Neuronal stem cell (in vitro differentiated cells): ENCODE measurements at regions not wholly inside any gene's neighbourhood (a gene's known extent, or its start where the extent isn't known, plus 50 kb on each side); places are given as distances from the start of the nearest gene placed in this dataset.

Source experiments
- DNase-seq: peaks from one replicate; pipeline ENCODE4 v3.0.0-alpha.2; 2013; ENCODE audit warnings: low spot score
- H2AFZ ChIP-seq: one replicate; pipeline ENCODE4 v1.6.1; 2013; ENCODE audit warnings: mild to moderate bottlenecking, low read length, inconsistent platforms
- H2AK5ac ChIP-seq: 2 replicates; pipeline ENCODE4 v1.6.1; 2013; ENCODE audit warnings: low read depth, mild to moderate bottlenecking, inconsistent platforms, low read length, moderate library complexity, mixed read lengths
- H2BK120ac ChIP-seq: 2 replicates; pipeline ENCODE4 v1.6.1; 2013; ENCODE audit warnings: low read depth, mild to moderate bottlenecking, inconsistent platforms, low read length, moderate library complexity, mixed read lengths
- H2BK12ac ChIP-seq: one replicate; pipeline ENCODE4 v1.6.1; 2013; ENCODE audit warnings: low read length, inconsistent platforms
- H2BK15ac ChIP-seq: 2 replicates; pipeline ENCODE4 v1.6.1; 2013; ENCODE audit warnings: mild to moderate bottlenecking, low read length, inconsistent platforms, mixed read lengths
- H2BK5ac ChIP-seq: one replicate; pipeline ENCODE4 v1.6.1; 2013; ENCODE audit warnings: inconsistent platforms, mild to moderate bottlenecking, low read length, moderate library complexity
- H3K14ac ChIP-seq: one replicate; pipeline ENCODE4 v1.6.1; 2013; ENCODE audit warnings: low read length, inconsistent platforms
- H3K18ac ChIP-seq: 2 replicates; pipeline ENCODE4 v1.6.1; 2013; ENCODE audit warnings: low read length, inconsistent platforms
- H3K23ac ChIP-seq: 2 replicates; pipeline ENCODE4 v1.6.1; 2013; ENCODE audit warnings: low read depth, mild to moderate bottlenecking, mixed read lengths, low read length, inconsistent platforms; ENCODE audit not compliant: poor library complexity
- H3K27ac ChIP-seq: replicated peaks from 3 replicates; pipeline ENCODE4 v1.5.1; 2013; ENCODE audit warnings: low read length, inconsistent platforms
- H3K27me3 ChIP-seq, 3 experiments: 2 replicates each; pipeline ENCODE4 v1.6.1; 2013; ENCODE audit warnings: low read length in 3 of 3, mild to moderate bottlenecking in 2 of 3, inconsistent platforms in 1 of 3, low read depth in 1 of 3, mixed read lengths in 1 of 3, moderate library complexity in 1 of 3; ENCODE audit not compliant: control insufficient read depth in 3 of 3, insufficient read depth in 3 of 3
- H3K36me3 ChIP-seq, 2 donors: replicated peaks in 1 of 2; 2 replicates each; pipeline ENCODE4 v1.6.1; 2013; ENCODE audit warnings: low read length in 2 of 2; ENCODE audit not compliant: control insufficient read depth in 2 of 2, insufficient read depth in 2 of 2
- H3K4ac ChIP-seq: 2 replicates; pipeline ENCODE4 v1.6.1; 2013; ENCODE audit warnings: inconsistent platforms, mild to moderate bottlenecking, low read length, moderate library complexity
- H3K4me1 ChIP-seq, 2 donors: 1 replicate in 1 of 2; 2 replicates in 1 of 2; pipeline ENCODE4 v1.6.1; 2013; ENCODE audit warnings: low read length in 2 of 2, low read depth in 1 of 2; ENCODE audit not compliant: control insufficient read depth in 2 of 2, insufficient read depth in 1 of 2
- H3K4me2 ChIP-seq: one replicate; pipeline ENCODE4 v1.6.1; 2013; ENCODE audit warnings: mild to moderate bottlenecking, low read length, inconsistent platforms; ENCODE audit not compliant: insufficient read depth, poor library complexity, severe bottlenecking
- H3K4me3 ChIP-seq, 2 donors: 2 replicates each; pipeline ENCODE4 v1.5.1; 2013; ENCODE audit warnings: low read length in 2 of 2, mild to moderate bottlenecking in 2 of 2, inconsistent platforms in 1 of 2, moderate library complexity in 1 of 2
- H3K79me1 ChIP-seq: one replicate; pipeline ENCODE4 v1.6.1; 2013; ENCODE audit warnings: low read depth, mild to moderate bottlenecking, inconsistent platforms, low read length, moderate library complexity
- H3K9ac ChIP-seq: one replicate; pipeline ENCODE4 v1.6.1; 2013; ENCODE audit warnings: mild to moderate bottlenecking, low read depth, low read length, inconsistent platforms; ENCODE audit not compliant: poor library complexity
- H3K9me3 ChIP-seq, 2 donors: replicated peaks in 1 of 2; 2 replicates each; pipeline versions ENCODE3 to v1.6.1; 2013; ENCODE audit warnings: low read length in 2 of 2, mild to moderate bottlenecking in 2 of 2, inconsistent platforms in 1 of 2, low read depth in 1 of 2, mixed read lengths in 1 of 2, moderate library complexity in 1 of 2; ENCODE audit not compliant: control insufficient read depth in 2 of 2, insufficient read depth in 1 of 2
- H4K8ac ChIP-seq: one replicate; pipeline ENCODE4 v1.6.1; 2013; ENCODE audit warnings: low read depth, mild to moderate bottlenecking, inconsistent platforms, low read length, moderate library complexity
- H4K91ac ChIP-seq: one replicate; pipeline ENCODE4 v1.6.1; 2013; ENCODE audit warnings: low read length, low read depth, mild to moderate bottlenecking, inconsistent platforms; ENCODE audit not compliant: poor library complexity
- WGBS, 2 donors: extraction: QIAGEN DNeasy Blood & Tissue Kit; methylation state at CpG; one replicate each; pipeline ENCODE4 v1.1.7; 2013; ENCODE audit warnings: missing lambda C conversion rate in 2 of 2, mixed read lengths in 1 of 2; ENCODE audit not compliant: insufficient read length in 2 of 2, insufficient replicate concordance in 1 of 2; ENCODE audit errors: extremely low coverage in 2 of 2; 5-methylcytosine and 5-hydroxymethylcytosine counted together

GRCh38 chr4:171759274-171759673 is 53.9 kb upstream of the GALNTL6 start:
- no peak overlapping the region for H4K91ac ChIP-seq

GRCh38 chr4:171751538-171751937 is 61.7 kb upstream of the GALNTL6 start:
- H2AK5ac ChIP-seq, result no peak overlapping the region
- H2BK5ac ChIP-seq, result no peak overlapping the region
- H3K79me1 ChIP-seq, result no peaks in the 10 kb centered on the region
- DNase-seq, result no peak
- H2BK12ac ChIP-seq, result no peak overlapping the region
- no peak overlapping the region for H4K91ac ChIP-seq
- no peaks in the 10 kb centered on the region for H3K36me3 ChIP-seq
- H2BK15ac ChIP-seq, result no peak overlapping the region
- no peak overlapping the region for H3K23ac ChIP-seq
- H4K8ac ChIP-seq, result no peak overlapping the region
- no peaks in the 10 kb centered on the region for H3K27me3 ChIP-seq
- H3K4ac ChIP-seq, result no peak overlapping the region
- WGBS, 2 donors, result no CpG with 5 or more reads among the region's 2 CpGs
- H3K9me3 ChIP-seq, result no peaks in the 10 kb centered on the region
- no peak overlapping the region for H3K4me2 ChIP-seq
- H3K18ac ChIP-seq, result no peak overlapping the region
- no peak overlapping the region for H3K14ac ChIP-seq
- H2AFZ ChIP-seq, result no peak overlapping the region
- no peak overlapping the region for H2BK120ac ChIP-seq
- no peak overlapping the region for H3K9ac ChIP-seq
- no peak overlapping the region for H3K27ac ChIP-seq
- H3K4me1 ChIP-seq, result no peaks in the 10 kb centered on the region
- no peak overlapping the region for H3K4me3 ChIP-seq

More at GRCh38 chr4:171759274-171759673, 53.9 kb upstream of the GALNTL6 start:
- Histone ChIP-seq H2BK120ac (no peak overlapping the region), H3K27me3 (no peaks in the 10 kb centered on the region), H2AFZ (no peak overlapping the region), H3K36me3 (no peaks in the 10 kb centered on the region), H3K4me3 (no peak overlapping the region), H3K4me1 (no peaks in the 10 kb centered on the region), H2BK5ac (no peak overlapping the region), H3K18ac (peak overlapping the region; percentile 76), H2BK12ac (no peak overlapping the region), H4K8ac (no peak overlapping the region), H2BK15ac (no peak overlapping the region), H3K79me1 (no peaks in the 10 kb centered on the region), H3K4ac (no peak overlapping the region), H3K27ac (no peak overlapping the region), H3K9ac (no peak overlapping the region), H3K23ac (no peak overlapping the region), H3K14ac (no peak overlapping the region), H2AK5ac (no peak overlapping the region), H3K9me3 (no peaks in the 10 kb centered on the region), H3K4me2 (no peak overlapping the region)
- DNase-seq, result no peak
- WGBS, 2 donors, result no CpG with 5 or more reads among the region's 5 CpGs

- Histone ChIP-seq H2BK5ac (no peak overlapping the region), H3K4me1 (no peaks in the 10 kb centered on the region), H4K91ac (no peak overlapping the region), H3K9ac (no peak overlapping the region), H2BK15ac (no peak overlapping the region), H3K27me3 (no peaks in the 10 kb centered on the region), H2BK12ac (no peak overlapping the region), H3K18ac (no peak overlapping the region), H3K36me3 (no peaks in the 10 kb centered on the region), H3K4me3 (no peak overlapping the region), H3K9me3 (no peaks in the 10 kb centered on the region), H3K23ac (no peak overlapping the region), H2AK5ac (no peak overlapping the region), H3K4me2 (no peak overlapping the region), H3K4ac (no peak overlapping the region), H2BK120ac (no peak overlapping the region), H2AFZ (no peak overlapping the region), H3K79me1 (no peaks in the 10 kb centered on the region), H3K14ac (no peak overlapping the region), H3K27ac (no peak overlapping the region), H4K8ac (no peak overlapping the region)
- no peak for DNase-seq
Observed at GRCh38 chr4:171746418-171746817, 66.8 kb upstream of the GALNTL6 start.

GRCh38 chr4:171742436-171742835 is 70.8 kb upstream of the GALNTL6 start:
- Histone ChIP-seq H3K14ac (no peak overlapping the region), H3K4me2 (no peak overlapping the region), H2BK5ac (no peak overlapping the region), H2BK15ac (no peak overlapping the region), H3K4me1 (no peaks in the 10 kb centered on the region), H3K18ac (no peak overlapping the region), H2AFZ (no peak overlapping the region), H3K4me3 (no peak overlapping the region), H3K9ac (no peak overlapping the region), H2AK5ac (no peak overlapping the region), H4K8ac (no peak overlapping the region), H3K36me3 (no peaks in the 10 kb centered on the region), H3K23ac (no peak overlapping the region), H3K27me3 (no peaks in the 10 kb centered on the region), H3K79me1 (no peaks in the 10 kb centered on the region), H3K9me3 (no peaks in the 10 kb centered on the region), H3K27ac (no peak overlapping the region), H2BK120ac (no peak overlapping the region), H4K91ac (no peak overlapping the region), H2BK12ac (no peak overlapping the region), H3K4ac (no peak overlapping the region)
- DNase-seq, result no peak
- WGBS, 2 donors, result no CpG with 5 or more reads among the region's 5 CpGs
